Ishikawa (cell line): ENCODE measurements at regions not wholly inside any gene's neighbourhood (a gene's known extent, or its start where the extent isn't known, plus 50 kb on each side); places are given as distances from the start of the nearest gene placed in this dataset.
A peak's percentile ranks its signal among the peaks of the same experiment; 100 is the strongest.

ENCODE experiments used
- CEBPB ChIP-seq: IDR thresholded peaks from 2 replicates; pipeline ENCODE4 v1.6.1; 2012
- CREB1 ChIP-seq: IDR thresholded peaks from 2 replicates; pipeline ENCODE4 v1.6.1; 2012; ENCODE audit warnings: low read depth
- EGR1 ChIP-seq: IDR thresholded peaks from 2 replicates; pipeline ENCODE4 v1.6.1; 2012
- EP300 ChIP-seq: IDR thresholded peaks from 2 replicates; pipeline ENCODE4 v1.6.1; 2012; ENCODE audit warnings: borderline replicate concordance
- FOXM1 ChIP-seq: IDR thresholded peaks from 2 replicates; pipeline ENCODE4 v1.6.1; 2012; ENCODE audit warnings: low read depth, borderline replicate concordance
- NFIC ChIP-seq: IDR thresholded peaks from 2 replicates; pipeline ENCODE4 v1.6.1; 2012
- RAD21 ChIP-seq: IDR thresholded peaks from 2 replicates; pipeline ENCODE4 v1.6.1; 2012; ENCODE audit warnings: low read depth
- TAF1 ChIP-seq: IDR thresholded peaks from 2 replicates; pipeline ENCODE4 v1.6.1; 2012; ENCODE audit warnings: low read depth, mild to moderate bottlenecking
- TCF12 ChIP-seq: IDR thresholded peaks from 2 replicates; pipeline ENCODE4 v1.6.1; 2012; ENCODE audit warnings: low read depth
- TEAD4 ChIP-seq: IDR thresholded peaks from 2 replicates; pipeline ENCODE4 v1.6.1; 2012
- YY1 ChIP-seq: IDR thresholded peaks from 2 replicates; pipeline ENCODE4 v1.6.1; 2012; ENCODE audit warnings: low read depth
- ZBTB7A ChIP-seq: IDR thresholded peaks from 2 replicates; pipeline ENCODE4 v1.6.1; 2012; ENCODE audit warnings: low read depth
- TF ChIP-seq, protein P1 (sequence below): IDR thresholded peaks from 2 replicates; pipeline ENCODE4 v1.6.1; 2012
- TF ChIP-seq, protein P2 (sequence below): IDR thresholded peaks from 2 replicates; pipeline ENCODE4 v1.6.1; 2012; ENCODE audit warnings: low read depth, mild to moderate bottlenecking
- TF ChIP-seq, protein P3 (sequence below): IDR thresholded peaks from 2 replicates; pipeline ENCODE4 v1.6.1; 2012

DNA sequence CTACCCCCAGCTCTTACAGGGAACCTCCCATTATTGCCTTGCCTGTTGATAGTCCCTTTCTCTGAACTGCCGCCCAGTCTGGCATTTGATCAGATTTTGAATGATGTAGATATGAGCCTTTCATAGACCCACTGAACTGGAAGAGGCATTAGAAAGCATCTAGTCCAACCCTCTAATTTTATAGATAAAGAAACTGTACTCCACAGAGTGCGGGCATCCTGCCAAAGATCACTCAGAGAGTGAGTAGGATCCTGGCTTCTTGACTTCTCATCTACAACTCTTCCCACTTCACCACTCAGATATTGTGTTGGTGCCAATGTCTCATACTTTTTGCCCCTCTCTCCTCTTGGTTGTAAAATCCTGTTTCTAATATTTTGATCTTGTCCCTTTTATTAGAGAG lies 179.2 kb upstream of the BMP2 start:
- no peak for TF ChIP-seq NFIC
- TF ChIP-seq ZBTB7A: no peak
- TF ChIP-seq CEBPB: no peak
- TF ChIP-seq, protein P1, sequence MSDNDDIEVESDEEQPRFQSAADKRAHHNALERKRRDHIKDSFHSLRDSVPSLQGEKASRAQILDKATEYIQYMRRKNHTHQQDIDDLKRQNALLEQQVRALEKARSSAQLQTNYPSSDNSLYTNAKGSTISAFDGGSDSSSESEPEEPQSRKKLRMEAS: no peak
- TF ChIP-seq TEAD4: no peak
- no peak for TF ChIP-seq EGR1
- no peak for TF ChIP-seq CREB1
- no peak for TF ChIP-seq FOXM1
- TF ChIP-seq TAF1: no peak
- no peak for TF ChIP-seq TCF12
- no peak for TF ChIP-seq YY1
- TF ChIP-seq EP300: no peak
- TF ChIP-seq, protein P2, sequence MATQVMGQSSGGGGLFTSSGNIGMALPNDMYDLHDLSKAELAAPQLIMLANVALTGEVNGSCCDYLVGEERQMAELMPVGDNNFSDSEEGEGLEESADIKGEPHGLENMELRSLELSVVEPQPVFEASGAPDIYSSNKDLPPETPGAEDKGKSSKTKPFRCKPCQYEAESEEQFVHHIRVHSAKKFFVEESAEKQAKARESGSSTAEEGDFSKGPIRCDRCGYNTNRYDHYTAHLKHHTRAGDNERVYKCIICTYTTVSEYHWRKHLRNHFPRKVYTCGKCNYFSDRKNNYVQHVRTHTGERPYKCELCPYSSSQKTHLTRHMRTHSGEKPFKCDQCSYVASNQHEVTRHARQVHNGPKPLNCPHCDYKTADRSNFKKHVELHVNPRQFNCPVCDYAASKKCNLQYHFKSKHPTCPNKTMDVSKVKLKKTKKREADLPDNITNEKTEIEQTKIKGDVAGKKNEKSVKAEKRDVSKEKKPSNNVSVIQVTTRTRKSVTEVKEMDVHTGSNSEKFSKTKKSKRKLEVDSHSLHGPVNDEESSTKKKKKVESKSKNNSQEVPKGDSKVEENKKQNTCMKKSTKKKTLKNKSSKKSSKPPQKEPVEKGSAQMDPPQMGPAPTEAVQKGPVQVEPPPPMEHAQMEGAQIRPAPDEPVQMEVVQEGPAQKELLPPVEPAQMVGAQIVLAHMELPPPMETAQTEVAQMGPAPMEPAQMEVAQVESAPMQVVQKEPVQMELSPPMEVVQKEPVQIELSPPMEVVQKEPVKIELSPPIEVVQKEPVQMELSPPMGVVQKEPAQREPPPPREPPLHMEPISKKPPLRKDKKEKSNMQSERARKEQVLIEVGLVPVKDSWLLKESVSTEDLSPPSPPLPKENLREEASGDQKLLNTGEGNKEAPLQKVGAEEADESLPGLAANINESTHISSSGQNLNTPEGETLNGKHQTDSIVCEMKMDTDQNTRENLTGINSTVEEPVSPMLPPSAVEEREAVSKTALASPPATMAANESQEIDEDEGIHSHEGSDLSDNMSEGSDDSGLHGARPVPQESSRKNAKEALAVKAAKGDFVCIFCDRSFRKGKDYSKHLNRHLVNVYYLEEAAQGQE: no peak
- TF ChIP-seq, protein P3, sequence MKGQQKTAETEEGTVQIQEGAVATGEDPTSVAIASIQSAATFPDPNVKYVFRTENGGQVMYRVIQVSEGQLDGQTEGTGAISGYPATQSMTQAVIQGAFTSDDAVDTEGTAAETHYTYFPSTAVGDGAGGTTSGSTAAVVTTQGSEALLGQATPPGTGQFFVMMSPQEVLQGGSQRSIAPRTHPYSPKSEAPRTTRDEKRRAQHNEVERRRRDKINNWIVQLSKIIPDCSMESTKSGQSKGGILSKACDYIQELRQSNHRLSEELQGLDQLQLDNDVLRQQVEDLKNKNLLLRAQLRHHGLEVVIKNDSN: no peak
- TF ChIP-seq RAD21: no peak

DNA sequence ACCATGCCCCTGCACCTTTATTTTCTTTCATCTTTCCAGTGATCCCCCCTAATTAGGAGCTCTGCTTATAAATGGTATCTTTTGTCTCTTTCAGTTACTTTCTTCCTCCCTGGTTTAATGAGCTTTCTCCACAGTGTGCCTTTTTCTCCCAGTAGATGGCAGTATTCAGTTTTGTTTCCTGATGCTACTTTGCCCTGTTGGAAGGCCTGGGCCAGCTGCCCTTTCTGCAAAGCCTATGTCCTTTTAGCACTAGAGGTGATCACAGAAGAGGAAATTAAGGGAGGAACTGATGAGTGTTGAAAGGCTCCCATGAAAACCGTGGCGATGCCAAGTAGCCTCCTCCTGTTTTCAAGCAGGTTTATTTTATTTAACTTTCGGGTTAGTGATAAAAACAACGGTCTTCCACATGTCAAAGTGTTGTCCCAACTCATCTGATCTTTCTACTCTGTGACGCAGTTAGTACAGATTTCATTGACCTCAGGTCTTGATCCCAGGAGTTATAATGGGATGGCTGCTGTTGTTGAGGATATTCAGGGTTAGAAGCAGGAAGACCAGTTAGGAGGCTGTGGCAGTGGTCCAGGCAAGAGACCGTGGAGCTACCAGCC lies 184.2 kb upstream of the BMP2 start:
- TF ChIP-seq YY1: no peak
- peak; percentile 32; the same call in 1 of the 2 replicates for TF ChIP-seq RAD21

DNA sequence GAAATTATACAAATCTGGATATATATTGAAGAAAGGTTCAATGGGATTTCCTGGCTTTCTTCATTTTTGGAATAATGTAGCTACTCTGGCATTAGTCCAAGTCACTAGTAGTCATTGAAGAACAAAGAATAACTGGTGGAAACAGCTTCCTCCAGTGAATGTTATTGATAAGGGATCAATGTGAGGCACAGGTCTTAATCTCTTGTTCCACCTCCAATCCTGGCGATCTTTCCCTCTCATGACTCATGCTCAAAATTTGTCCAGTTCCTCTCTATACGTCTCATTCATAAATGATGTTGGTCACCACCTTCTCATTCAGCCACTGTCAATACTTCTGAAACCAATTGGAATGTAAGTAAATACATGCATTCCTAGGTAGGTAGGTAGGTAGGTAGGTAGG lies 185.0 kb upstream of the BMP2 start:
- TF ChIP-seq EP300 (no peak), NFIC (no peak), TCF12 (no peak), YY1 (no peak), RAD21 (no peak), EGR1 (no peak)
- TF ChIP-seq, protein P1: no peak
- TF ChIP-seq, protein P3: no peak
- TF ChIP-seq, protein P2: no peak

DNA sequence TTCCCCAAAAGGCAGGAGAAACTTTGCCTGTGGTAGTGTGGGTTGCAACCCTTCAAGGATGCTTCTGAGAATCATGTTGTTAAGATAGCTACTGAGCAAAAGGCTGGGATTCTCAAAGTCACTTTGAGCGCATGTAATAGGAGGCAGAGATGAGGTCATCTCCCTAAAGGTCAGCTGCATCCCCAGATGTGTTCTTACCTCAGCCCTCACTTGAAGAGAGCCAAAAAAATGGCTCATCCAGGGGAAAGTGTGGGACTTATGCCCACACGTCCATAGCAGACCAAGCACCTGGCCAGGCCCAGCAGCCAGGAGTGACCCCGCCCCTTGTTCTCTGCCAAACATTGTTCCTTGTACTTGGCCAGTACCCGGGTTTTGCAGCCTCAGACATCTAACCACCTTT lies 187.0 kb upstream of the BMP2 start:
- TF ChIP-seq, protein P3: no peak
- no peak for TF ChIP-seq CREB1

DNA sequence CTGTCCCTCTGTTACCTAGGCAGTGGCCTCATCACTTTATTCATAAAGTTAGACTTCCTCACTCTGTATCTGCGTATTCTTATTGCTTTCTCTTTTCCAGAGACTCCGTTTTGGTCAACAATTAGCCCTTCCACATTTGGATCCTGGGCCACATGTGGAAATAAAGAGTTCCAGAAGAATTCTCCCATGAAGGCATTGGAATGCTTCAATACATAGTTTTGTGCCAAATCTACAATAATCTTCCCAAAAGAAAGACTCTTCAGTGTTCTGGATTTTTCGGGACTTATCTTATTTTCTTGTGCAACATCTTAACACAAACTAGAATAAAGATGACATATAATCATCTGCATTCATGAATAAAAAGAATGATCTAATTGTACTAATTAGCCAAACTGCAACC lies 187.7 kb upstream of the BMP2 start:
- TF ChIP-seq ZBTB7A: no peak

DNA sequence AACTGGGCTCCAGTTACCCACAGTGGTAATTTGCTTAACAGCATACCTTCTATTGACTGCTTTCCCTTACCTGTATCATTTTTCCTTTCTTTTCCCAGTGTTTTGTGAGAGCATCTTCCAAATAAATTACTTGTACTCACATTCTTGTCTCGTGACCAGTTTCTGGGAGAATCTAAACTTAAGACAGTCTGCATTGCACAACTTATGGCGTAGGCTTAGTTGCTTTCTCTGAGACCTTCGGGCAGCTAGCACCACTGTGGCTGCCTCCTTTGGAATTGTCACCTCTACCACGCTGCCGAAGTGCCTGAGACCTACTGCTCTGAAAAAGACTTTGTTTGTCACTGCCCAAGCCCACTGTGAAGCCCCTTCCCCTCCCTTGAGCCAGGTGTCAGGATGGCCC lies 188.1 kb upstream of the BMP2 start:
- TF ChIP-seq, protein P2: no peak
- no peak for TF ChIP-seq CEBPB
